ENCODE measurements at regions not wholly inside any gene's neighbourhood (a gene's known extent, or its start where the extent isn't known, plus 50 kb on each side); places are given as distances from the start of the nearest gene placed in this dataset.

DNA sequence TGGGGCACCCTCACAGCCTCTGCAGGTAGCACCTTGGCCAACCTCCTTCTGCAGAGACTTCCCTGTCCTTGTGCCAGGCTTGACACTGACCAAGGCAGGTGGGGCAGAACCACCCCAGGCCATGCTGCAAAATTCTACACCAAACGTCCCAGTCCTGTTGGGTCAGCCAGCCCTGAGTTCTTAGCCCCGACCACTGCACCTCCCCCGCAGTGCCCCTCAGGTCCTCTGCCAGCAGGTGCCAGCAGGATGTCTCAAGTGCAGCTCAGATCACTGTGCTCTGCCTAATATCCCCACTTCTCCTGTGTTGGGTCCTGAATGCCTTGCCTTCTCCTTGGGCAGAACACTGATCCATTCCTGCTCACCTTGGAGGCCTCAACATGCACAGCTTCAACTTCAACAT is 999.7 kb downstream of the TBC1D22A start:
- TF ChIP-seq, protein P1, sequence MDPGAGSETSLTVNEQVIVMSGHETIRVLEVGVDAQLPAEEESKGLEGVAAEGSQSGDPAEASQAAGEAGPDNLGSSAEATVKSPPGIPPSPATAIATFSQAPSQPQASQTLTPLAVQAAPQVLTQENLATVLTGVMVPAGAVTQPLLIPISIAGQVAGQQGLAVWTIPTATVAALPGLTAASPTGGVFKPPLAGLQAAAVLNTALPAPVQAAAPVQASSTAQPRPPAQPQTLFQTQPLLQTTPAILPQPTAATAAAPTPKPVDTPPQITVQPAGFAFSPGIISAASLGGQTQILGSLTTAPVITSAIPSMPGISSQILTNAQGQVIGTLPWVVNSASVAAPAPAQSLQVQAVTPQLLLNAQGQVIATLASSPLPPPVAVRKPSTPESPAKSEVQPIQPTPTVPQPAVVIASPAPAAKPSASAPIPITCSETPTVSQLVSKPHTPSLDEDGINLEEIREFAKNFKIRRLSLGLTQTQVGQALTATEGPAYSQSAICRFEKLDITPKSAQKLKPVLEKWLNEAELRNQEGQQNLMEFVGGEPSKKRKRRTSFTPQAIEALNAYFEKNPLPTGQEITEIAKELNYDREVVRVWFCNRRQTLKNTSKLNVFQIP (CRISPR knock-in tag; IDR thresholded peaks at IDR 0.05; ENCODE audit: borderline replicate concordance, low read depth) = no peak
- TF ChIP-seq TCF4 (CRISPR knock-in tag; IDR thresholded peaks at IDR 0.05; ENCODE audit: borderline replicate concordance) = no peak
- TF ChIP-seq, protein P2, sequence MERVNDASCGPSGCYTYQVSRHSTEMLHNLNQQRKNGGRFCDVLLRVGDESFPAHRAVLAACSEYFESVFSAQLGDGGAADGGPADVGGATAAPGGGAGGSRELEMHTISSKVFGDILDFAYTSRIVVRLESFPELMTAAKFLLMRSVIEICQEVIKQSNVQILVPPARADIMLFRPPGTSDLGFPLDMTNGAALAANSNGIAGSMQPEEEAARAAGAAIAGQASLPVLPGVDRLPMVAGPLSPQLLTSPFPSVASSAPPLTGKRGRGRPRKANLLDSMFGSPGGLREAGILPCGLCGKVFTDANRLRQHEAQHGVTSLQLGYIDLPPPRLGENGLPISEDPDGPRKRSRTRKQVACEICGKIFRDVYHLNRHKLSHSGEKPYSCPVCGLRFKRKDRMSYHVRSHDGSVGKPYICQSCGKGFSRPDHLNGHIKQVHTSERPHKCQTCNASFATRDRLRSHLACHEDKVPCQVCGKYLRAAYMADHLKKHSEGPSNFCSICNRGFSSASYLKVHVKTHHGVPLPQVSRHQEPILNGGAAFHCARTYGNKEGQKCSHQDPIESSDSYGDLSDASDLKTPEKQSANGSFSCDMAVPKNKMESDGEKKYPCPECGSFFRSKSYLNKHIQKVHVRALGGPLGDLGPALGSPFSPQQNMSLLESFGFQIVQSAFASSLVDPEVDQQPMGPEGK (CRISPR knock-in tag; IDR thresholded peaks at IDR 0.05; ENCODE audit: borderline replicate concordance) = no peak
- no peak for TF ChIP-seq ZFP30 (CRISPR knock-in tag; IDR thresholded peaks at IDR 0.05)
- TF ChIP-seq ZNF70 (CRISPR knock-in tag; IDR thresholded peaks at IDR 0.05) = no peak
- no peak for TF ChIP-seq ZNF8 (CRISPR knock-in tag; IDR thresholded peaks at IDR 0.05)
- no peak for TF ChIP-seq PPARA (CRISPR knock-in tag; IDR thresholded peaks at IDR 0.05; ENCODE audit: borderline replicate concordance)
- TF ChIP-seq SNAI2 (CRISPR knock-in tag; IDR thresholded peaks at IDR 0.05) = no peak
- no peak for TF ChIP-seq BACH2 (CRISPR knock-in tag; IDR thresholded peaks at IDR 0.05; ENCODE audit: borderline replicate concordance)
- no peak for TF ChIP-seq TOX (CRISPR knock-in tag; IDR thresholded peaks at IDR 0.05; ENCODE audit: borderline replicate concordance)

Measured in SK-N-SH treated with all-trans-retinoic acid at 6 μM for 48 hours (cell line).